ENCODE measurements at regions not wholly inside any gene's neighbourhood (a gene's known extent, or its start where the extent isn't known, plus 50 kb on each side); places are given as distances from the start of the nearest gene placed in this dataset.

- H3K27ac Mint-ChIP-seq: no peak overlapping the region
- Histone ChIP-seq H2BK15ac (ENCODE audit: low read depth, low read length) (no peak overlapping the region), H3K27me3 (ENCODE audit: insufficient read depth, low read length) (no peaks in the 10 kb centered on the region), H3K56ac (ENCODE audit: insufficient read length, low read depth, low read length) (no peak overlapping the region), H4K8ac (replicated peaks; ENCODE audit: insufficient read length, low read depth, low read length) (no peak overlapping the region), H3K23ac (ENCODE audit: insufficient read length, low read depth, low read length) (no peak overlapping the region), H3K4me1 (ENCODE audit: insufficient read depth, low read length) (no peaks in the 10 kb centered on the region), H4K20me1 (ENCODE audit: control insufficient read depth, insufficient read depth, insufficient read length) (no peaks in the 10 kb centered on the region), H2AK5ac (ENCODE audit: insufficient read length, low read length) (no peak overlapping the region), H3K9ac (ENCODE audit: extremely low read depth, insufficient read length, low read length) (no peak overlapping the region), H2BK20ac (ENCODE audit: low read depth, low read length, poor library complexity, severe bottlenecking) (no peak overlapping the region), H3K4me2 (ENCODE audit: insufficient read depth, insufficient read length, low read length) (no peak overlapping the region), H3K18ac (ENCODE audit: insufficient read length, low read depth, low read length) (no peak overlapping the region), H3K79me2 (ENCODE audit: insufficient read depth, low read length) (no peaks in the 10 kb centered on the region), H2BK12ac (ENCODE audit: insufficient read length, low read depth, low read length) (no peak overlapping the region), H4K91ac (ENCODE audit: insufficient read length, low read depth, low read length) (no peak overlapping the region), H4K5ac (ENCODE audit: insufficient read length, low read depth, low read length) (no peak overlapping the region), H3K27ac (ENCODE audit: insufficient read length, low read depth, low read length) (no peak overlapping the region), H3K79me1 (ENCODE audit: insufficient read depth, low read depth, low read length, poor library complexity, severe bottlenecking) (no peaks in the 10 kb centered on the region), H2BK120ac (ENCODE audit: low read depth, low read length, poor library complexity, severe bottlenecking) (no peak overlapping the region), H3K23me2 (ENCODE audit: insufficient read length, low read depth, low read length, poor library complexity, severe bottlenecking) (no peaks in the 10 kb centered on the region), H3K9me3 (ENCODE audit: control insufficient read depth, low read depth, low read length) (no peaks in the 10 kb centered on the region), H2AFZ (ENCODE audit: low read length) (no peak overlapping the region), H2BK5ac (ENCODE audit: insufficient read length, low read length) (no peak overlapping the region), H3K14ac (ENCODE audit: insufficient read depth, low read length) (no peak overlapping the region), H3T11ph (ENCODE audit: low read length) (no peak overlapping the region), H3K4ac (ENCODE audit: low read depth, low read length) (no peak overlapping the region)
- no peak for TF ChIP-seq CTCF (conservative IDR thresholded peaks at IDR 0.05)
- no peak for DNase-seq
- no peak overlapping the region for H3K4me3 Mint-ChIP-seq
- peaks cover 0 to 1% (median 0%) of the 10 kb centered on the region in 3 experiments; a peak in 2 of 7 replicates for H3K36me3 Mint-ChIP-seq (ENCODE audit: insufficient read depth in 1 of 3, low read depth in 3 of 3)
- H3K9me3 Mint-ChIP-seq: peaks cover 17 to 66% of the 10 kb centered on the region in 2 experiments
- H3K4me1 Mint-ChIP-seq: no peaks in the 10 kb centered on the region
- H3K27me3 Mint-ChIP-seq (ENCODE audit: low read depth): no peaks in the 10 kb centered on the region
- no CpG with 5 or more reads among the region's 5 CpGs for WGBS (ENCODE audit: extremely low coverage, insufficient read length, low lambda C conversion rate)
Measured at GRCh38 chr6:159494586-159494972, 198.5 kb downstream of the SOD2 start.

All from H9 (cell line).